OCI-LY7 (cell line): ENCODE measurements at regions not wholly inside any gene's neighbourhood (a gene's known extent, or its start where the extent isn't known, plus 50 kb on each side); places are given as distances from the start of the nearest gene placed in this dataset.

Experiments used
- BruUV-seq: library from RNA; stranded (reverse); fragments of 400-500 nt; replicated peaks from 2 replicates; lab custom pipeline; 2021; lab: Mats Ljungman, UMichigan
- CTCF ChIA-PET: fragments of 300-600 bp; sonication (Branson Sonifier 250); formaldehyde crosslinking; loops from one replicate; lab custom pipeline; 2022; ENCODE audit warnings: antibody characterized with exemption; ENCODE audit not compliant: unreplicated experiment; lab: Charles Lee
- POLR2A ChIA-PET: fragments of 300-600 bp; sonication (Branson Sonifier 250); formaldehyde crosslinking; loops from one replicate; lab custom pipeline; 2022; ENCODE audit warnings: antibody characterized with exemption; lab: Charles Lee
- DNase-seq: peaks from one replicate; pipeline ENCODE4 v3.0.0-alpha.2; 2015; ENCODE audit warnings: low spot score
- H2AFZ ChIP-seq: fragments of 200-600 bp; sonication (generic), shearing (Covaris generic); 2 replicates; pipeline ENCODE4 v1.6.1; 2014; ENCODE audit warnings: mild to moderate bottlenecking, antibody characterized with exemption, low read length, moderate library complexity
- H3K27ac ChIP-seq: fragments of 200-600 bp; sonication (generic); 2 replicates; pipeline ENCODE4 v1.5.1; 2014; ENCODE audit warnings: mixed run types, low read depth, mild to moderate bottlenecking, moderate library complexity, low read length, inconsistent platforms; ENCODE audit not compliant: poor library complexity, severe bottlenecking
- H3K36me3 ChIP-seq: fragments of 200-600 bp; sonication (generic); 2 replicates; pipeline ENCODE4 v1.6.1; 2014; ENCODE audit warnings: mild to moderate bottlenecking, antibody characterized with exemption, low read length, moderate library complexity, mixed read lengths; ENCODE audit not compliant: insufficient read depth
- H3K4me1 ChIP-seq: fragments of 200-600 bp; sonication (generic); 2 replicates; pipeline ENCODE4 v1.5.1; 2014; ENCODE audit warnings: mild to moderate bottlenecking, low read length; ENCODE audit not compliant: insufficient read depth, poor library complexity, severe bottlenecking
- H3K4me2 ChIP-seq: fragments of 200-600 bp; sonication (generic); 2 replicates; pipeline ENCODE4 v1.6.1; 2014; ENCODE audit warnings: mild to moderate bottlenecking, low read length
- H3K4me3 ChIP-seq: fragments of 200-600 bp; sonication (generic); 2 replicates; pipeline ENCODE4 v1.5.1; 2014; ENCODE audit warnings: mild to moderate bottlenecking, low read depth, low read length; ENCODE audit not compliant: poor library complexity, severe bottlenecking
- H3K79me2 ChIP-seq: fragments of 200-600 bp; sonication (generic); 2 replicates; pipeline ENCODE4 v1.6.1; 2016; ENCODE audit warnings: low read depth, mild to moderate bottlenecking, low read length, moderate library complexity, mixed read lengths; ENCODE audit not compliant: insufficient read depth
- H3K9me2 ChIP-seq: fragments of 200-600 bp; sonication (generic); 2 replicates; pipeline ENCODE4 v1.6.1; 2016; ENCODE audit warnings: mild to moderate bottlenecking, low read length, mixed read lengths; ENCODE audit not compliant: insufficient read depth
- H3K9me3 ChIP-seq: fragments of 200-600 bp; sonication (generic); 2 replicates; pipeline ENCODE4 v1.6.1; 2014; ENCODE audit warnings: mild to moderate bottlenecking, mixed run types, low read length, mixed read lengths
- H4K20me1 ChIP-seq: fragments of 200-600 bp; sonication (generic); 2 replicates; pipeline ENCODE4 v1.6.1; 2014; ENCODE audit warnings: mild to moderate bottlenecking, antibody characterized with exemption, low read length, moderate library complexity, mixed read lengths; ENCODE audit not compliant: insufficient read depth
- CTCF ChIP-seq: fragments of 200-600 bp; sonication (generic); conservative IDR thresholded peaks from 2 replicates; pipeline ENCODE4 v1.5.1; 2014; ENCODE audit warnings: mild to moderate bottlenecking, antibody characterized with exemption, low read length, moderate library complexity, mixed read lengths
- EZH2phosphoT487 ChIP-seq: fragments of 200-600 bp; sonication (generic); IDR thresholded peaks from 2 replicates; pipeline ENCODE4 v1.6.1; 2018; ENCODE audit warnings: low read depth, borderline replicate concordance, mild to moderate bottlenecking, mixed run types, antibody characterized with exemption, low read length, moderate library complexity, mixed read lengths
- intact Hi-C: fragments of 100-400 bp; cut with micrococcal nuclease; formaldehyde crosslinking; loops from one replicate; pipeline ENCODE4 v1.10.0; 2022; ENCODE audit not compliant: unreplicated experiment

- Histone ChIP-seq H3K9me3 (no peaks in the 10 kb centered on the region), H3K36me3 (no peaks in the 10 kb centered on the region), H3K4me2 (no peak overlapping the region), H3K79me2 (no peaks in the 10 kb centered on the region), H3K27ac (no peak overlapping the region), H3K4me3 (no peak overlapping the region), H3K4me1 (no peaks in the 10 kb centered on the region), H3K9me2 (no peaks in the 10 kb centered on the region), H4K20me1 (no peaks in the 10 kb centered on the region), H2AFZ (no peak overlapping the region)
- DNase-seq: no peak
- TF ChIP-seq CTCF (no peak), EZH2phosphoT487 (no peak)
- intact Hi-C loops: no loop called here
- POLR2A ChIA-PET: no interaction called here
- no TSS peak for BruUV-seq
- CTCF ChIA-PET: no interaction called here
Observed at GRCh38 chr7:124255041-124255655, 222.3 kb upstream of the TMEM229A start.

GRCh38 chr7:124254396-124254795 lies 221.5 kb upstream of the TMEM229A start:
- no peak for TF ChIP-seq EZH2phosphoT487
- no peak for TF ChIP-seq CTCF
- no TSS peak for BruUV-seq
- Histone ChIP-seq H3K4me2 (no peak overlapping the region), H3K36me3 (no peaks in the 10 kb centered on the region), H3K4me1 (no peaks in the 10 kb centered on the region), H4K20me1 (no peaks in the 10 kb centered on the region), H3K79me2 (no peaks in the 10 kb centered on the region), H3K27ac (no peak overlapping the region), H3K9me3 (no peaks in the 10 kb centered on the region), H3K4me3 (no peak overlapping the region), H3K9me2 (no peaks in the 10 kb centered on the region), H2AFZ (no peak overlapping the region)
- POLR2A ChIA-PET: no interaction called here
- DNase-seq: no peak
- intact Hi-C loops: no loop called here
- CTCF ChIA-PET: no interaction called here

- no peak for TF ChIP-seq EZH2phosphoT487
- TF ChIP-seq CTCF: no peak
- no peak for DNase-seq
- intact Hi-C loops: no loop called here
- ChIA-PET POLR2A (interaction anchor here (0.6 kb wide), 1 partner anchor 9 kb away, joined by 3 read pairs; no protein-coding TSS in a partner anchor), CTCF (no interaction called here)
- no peaks in the 10 kb centered on the region for H3K79me2 ChIP-seq
- no peak overlapping the region for H3K4me3 ChIP-seq
- H4K20me1 ChIP-seq: no peaks in the 10 kb centered on the region
- H3K4me2 ChIP-seq: no peak overlapping the region
- H3K9me3 ChIP-seq: no peaks in the 10 kb centered on the region
- H3K9me2 ChIP-seq: no peaks in the 10 kb centered on the region
- no peak overlapping the region for H2AFZ ChIP-seq
- BruUV-seq: no TSS peak
- H3K36me3 ChIP-seq: no peaks in the 10 kb centered on the region
- no peaks in the 10 kb centered on the region for H3K4me1 ChIP-seq
- no peak overlapping the region for H3K27ac ChIP-seq
Observed at GRCh38 chr7:124251636-124252035, 218.8 kb upstream of the TMEM229A start.
